ENCODE measurements at regions not wholly inside any gene's neighbourhood (a gene's known extent, or its start where the extent isn't known, plus 50 kb on each side); places are given as distances from the start of the nearest gene placed in this dataset.

- Histone ChIP-seq H3K4me1 (no peaks in the 10 kb centered on the region), H3K27me3 (no peaks in the 10 kb centered on the region), H3K27ac (no peak overlapping the region), H3K36me3 (no peaks in the 10 kb centered on the region), H3K4me3 (no peak overlapping the region), H3K9me3 (no peaks in the 10 kb centered on the region)
- WGBS, 2 donors (ENCODE audit: low coverage in 1 of 2), result 35 to 52% methylated on average over 4 of the region's 4 CpGs
- no peak for ATAC-seq
- no peak for TF ChIP-seq CTCF (IDR thresholded peaks at IDR 0.05)
- TF ChIP-seq POLR2A (IDR thresholded peaks at IDR 0.05), result no peak
- no peak for TF ChIP-seq EP300 (IDR thresholded peaks at IDR 0.05)
- no peak for TF ChIP-seq POLR2AphosphoS5 (IDR thresholded peaks at IDR 0.05)
Observed at GRCh38 chr9:4424891-4425290, 65.4 kb upstream of the SLC1A1 start.

- TF ChIP-seq EP300 (IDR thresholded peaks at IDR 0.05), result no peak
- TF ChIP-seq POLR2A (IDR thresholded peaks at IDR 0.05), result no peak
- no peak for TF ChIP-seq POLR2AphosphoS5 (IDR thresholded peaks at IDR 0.05)
- TF ChIP-seq CTCF (IDR thresholded peaks at IDR 0.05), result no peak
- Histone ChIP-seq H3K4me1 (no peaks in the 10 kb centered on the region), H3K27me3 (no peaks in the 10 kb centered on the region), H3K9me3 (no peaks in the 10 kb centered on the region), H3K36me3 (no peaks in the 10 kb centered on the region), H3K4me3 (no peak overlapping the region), H3K27ac (no peak overlapping the region)
- WGBS, 2 donors (ENCODE audit: low coverage in 1 of 2), result 88 to 92% methylated on average over 1 of the region's 1 CpG
- ATAC-seq, result no peak
Observed at GRCh38 chr9:4424038-4424437, 66.2 kb upstream of the SLC1A1 start.

GRCh38 chr9:4423207-4423610 lies 67.1 kb upstream of the SLC1A1 start:
- TF ChIP-seq CTCF (IDR thresholded peaks at IDR 0.05) (no peak), EP300 (IDR thresholded peaks at IDR 0.05) (no peak), POLR2AphosphoS5 (IDR thresholded peaks at IDR 0.05) (no peak), POLR2A (IDR thresholded peaks at IDR 0.05) (no peak)
- no peaks in the 10 kb centered on the region for H3K9me3 ChIP-seq
- no peaks in the 10 kb centered on the region for H3K27me3 ChIP-seq
- no peak overlapping the region for H3K27ac ChIP-seq
- H3K4me1 ChIP-seq, result no peaks in the 10 kb centered on the region
- no peaks in the 10 kb centered on the region for H3K36me3 ChIP-seq
- H3K4me3 ChIP-seq, result no peak overlapping the region
- no peak for ATAC-seq
- WGBS, 2 donors (ENCODE audit: low coverage in 1 of 2), result 50 to 70% methylated on average over 1 to 2 of the region's 4 CpGs

GRCh38 chr9:4422495-4422894 lies 67.8 kb upstream of the SLC1A1 start:
- Histone ChIP-seq H3K27ac (no peak overlapping the region), H3K9me3 (no peaks in the 10 kb centered on the region), H3K27me3 (no peaks in the 10 kb centered on the region), H3K4me3 (no peak overlapping the region), H3K36me3 (no peaks in the 10 kb centered on the region), H3K4me1 (no peaks in the 10 kb centered on the region)
- TF ChIP-seq POLR2A (IDR thresholded peaks at IDR 0.05) (no peak), POLR2AphosphoS5 (IDR thresholded peaks at IDR 0.05) (no peak), EP300 (IDR thresholded peaks at IDR 0.05) (no peak), CTCF (IDR thresholded peaks at IDR 0.05) (no peak)
- ATAC-seq, result no peak
- 56% methylated on average over 1 of the region's 2 CpGs; no CpG with 5 or more reads in 1 of the 2 donors for WGBS, 2 donors (ENCODE audit: low coverage in 1 of 2)

- 94% methylated on average over 1 of the region's 1 CpG for WGBS, 2 donors (ENCODE audit: low coverage in 1 of 2)
- no peak overlapping the region for H3K27ac ChIP-seq
- no peaks in the 10 kb centered on the region for H3K27me3 ChIP-seq
- no peaks in the 10 kb centered on the region for H3K4me1 ChIP-seq
- no peaks in the 10 kb centered on the region for H3K36me3 ChIP-seq
- H3K9me3 ChIP-seq, result no peaks in the 10 kb centered on the region
- ATAC-seq, result no peak
- no peak overlapping the region for H3K4me3 ChIP-seq
- TF ChIP-seq POLR2A (IDR thresholded peaks at IDR 0.05), result no peak
- TF ChIP-seq CTCF (IDR thresholded peaks at IDR 0.05), result no peak
- no peak for TF ChIP-seq POLR2AphosphoS5 (IDR thresholded peaks at IDR 0.05)
- no peak for TF ChIP-seq EP300 (IDR thresholded peaks at IDR 0.05)
Observed at GRCh38 chr9:4421847-4422246, 68.4 kb upstream of the SLC1A1 start.

Measured in gastroesophageal sphincter (tissue), 4 donors.